ENCODE measurements at regions not wholly inside any gene's neighbourhood (a gene's known extent, or its start where the extent isn't known, plus 50 kb on each side); places are given as distances from the start of the nearest gene placed in this dataset.
"Not testable (repeated sequence)": the region's sequence is repeated elsewhere in the genome, so short reads cannot be mapped to it uniquely, and the experiment has no call there.

- H3K36me3 Mint-ChIP-seq (ENCODE audit: unreplicated experiment); H3K27me3 Mint-ChIP-seq (ENCODE audit: unreplicated experiment); H3K4me1 Mint-ChIP-seq (ENCODE audit: unreplicated experiment); DNase-seq (ENCODE audit: extremely low spot score, unreplicated experiment); H3K4me3 Mint-ChIP-seq (ENCODE audit: unreplicated experiment); H3K27ac Mint-ChIP-seq (ENCODE audit: unreplicated experiment): not testable (repeated sequence)
- peaks cover 25% of the 10 kb centered on the region for H3K9me3 Mint-ChIP-seq (ENCODE audit: unreplicated experiment)
These were observed 868.6 kb upstream of the TPTE start for GRCh38 chr21:9652819-9653218.

GRCh38 chr21:9655221-9655620 lies 866.2 kb upstream of the TPTE start:
- not testable (repeated sequence) for H3K27ac Mint-ChIP-seq (ENCODE audit: unreplicated experiment); H3K4me1 Mint-ChIP-seq (ENCODE audit: unreplicated experiment); H3K36me3 Mint-ChIP-seq (ENCODE audit: unreplicated experiment); H3K4me3 Mint-ChIP-seq (ENCODE audit: unreplicated experiment); DNase-seq (ENCODE audit: extremely low spot score, unreplicated experiment); H3K27me3 Mint-ChIP-seq (ENCODE audit: unreplicated experiment)
- H3K9me3 Mint-ChIP-seq (ENCODE audit: unreplicated experiment) = peaks cover 20% of the 10 kb centered on the region

GRCh38 chr21:9656455-9656854 lies 864.9 kb upstream of the TPTE start:
- peaks cover 16% of the 10 kb centered on the region for H3K9me3 Mint-ChIP-seq (ENCODE audit: unreplicated experiment)
- not testable (repeated sequence) for H3K4me3 Mint-ChIP-seq (ENCODE audit: unreplicated experiment); H3K27ac Mint-ChIP-seq (ENCODE audit: unreplicated experiment); DNase-seq (ENCODE audit: extremely low spot score, unreplicated experiment); H3K36me3 Mint-ChIP-seq (ENCODE audit: unreplicated experiment); H3K4me1 Mint-ChIP-seq (ENCODE audit: unreplicated experiment); H3K27me3 Mint-ChIP-seq (ENCODE audit: unreplicated experiment)

GRCh38 chr21:9657779-9658178 lies 863.6 kb upstream of the TPTE start:
- peaks cover 13% of the 10 kb centered on the region for H3K9me3 Mint-ChIP-seq (ENCODE audit: unreplicated experiment)
- not testable (repeated sequence) for H3K36me3 Mint-ChIP-seq (ENCODE audit: unreplicated experiment); H3K4me3 Mint-ChIP-seq (ENCODE audit: unreplicated experiment); H3K4me1 Mint-ChIP-seq (ENCODE audit: unreplicated experiment); H3K27ac Mint-ChIP-seq (ENCODE audit: unreplicated experiment); H3K27me3 Mint-ChIP-seq (ENCODE audit: unreplicated experiment); DNase-seq (ENCODE audit: extremely low spot score, unreplicated experiment)

GRCh38 chr21:9659877-9660276 lies 861.5 kb upstream of the TPTE start:
- not testable (repeated sequence) for H3K27me3 Mint-ChIP-seq (ENCODE audit: unreplicated experiment); H3K27ac Mint-ChIP-seq (ENCODE audit: unreplicated experiment); H3K36me3 Mint-ChIP-seq (ENCODE audit: unreplicated experiment); H3K4me1 Mint-ChIP-seq (ENCODE audit: unreplicated experiment); DNase-seq (ENCODE audit: extremely low spot score, unreplicated experiment); H3K4me3 Mint-ChIP-seq (ENCODE audit: unreplicated experiment)
- peaks cover 13% of the 10 kb centered on the region for H3K9me3 Mint-ChIP-seq (ENCODE audit: unreplicated experiment)

- DNase-seq (ENCODE audit: extremely low spot score, unreplicated experiment) = peak; percentile 82
- H3K27me3 Mint-ChIP-seq (ENCODE audit: unreplicated experiment); H3K4me3 Mint-ChIP-seq (ENCODE audit: unreplicated experiment): not testable (repeated sequence)
These were observed 857.3 kb upstream of the TPTE start for GRCh38 chr21:9663914-9664729.

GRCh38 chr21:9675811-9676210 lies 845.6 kb upstream of the TPTE start:
- H3K9me3 Mint-ChIP-seq (ENCODE audit: unreplicated experiment) = not testable (repeated sequence)

More at GRCh38 chr21:9663914-9664729, 857.3 kb upstream of the TPTE start:
- not testable (repeated sequence) for H3K36me3 Mint-ChIP-seq (ENCODE audit: unreplicated experiment); H3K27ac Mint-ChIP-seq (ENCODE audit: unreplicated experiment); H3K9me3 Mint-ChIP-seq (ENCODE audit: unreplicated experiment); H3K4me1 Mint-ChIP-seq (ENCODE audit: unreplicated experiment)

GRCh38 chr21:9679029-9679428 lies 842.4 kb upstream of the TPTE start:
- H3K27ac Mint-ChIP-seq (ENCODE audit: unreplicated experiment); H3K27me3 Mint-ChIP-seq (ENCODE audit: unreplicated experiment); H3K4me1 Mint-ChIP-seq (ENCODE audit: unreplicated experiment); H3K4me3 Mint-ChIP-seq (ENCODE audit: unreplicated experiment); H3K36me3 Mint-ChIP-seq (ENCODE audit: unreplicated experiment); H3K9me3 Mint-ChIP-seq (ENCODE audit: unreplicated experiment): not testable (repeated sequence)
- peak; percentile 84 for DNase-seq (ENCODE audit: extremely low spot score, unreplicated experiment)

More at GRCh38 chr21:9675811-9676210, 845.6 kb upstream of the TPTE start:
- not testable (repeated sequence) for H3K4me3 Mint-ChIP-seq (ENCODE audit: unreplicated experiment); H3K27ac Mint-ChIP-seq (ENCODE audit: unreplicated experiment); H3K4me1 Mint-ChIP-seq (ENCODE audit: unreplicated experiment); H3K27me3 Mint-ChIP-seq (ENCODE audit: unreplicated experiment); H3K36me3 Mint-ChIP-seq (ENCODE audit: unreplicated experiment)
- peak; percentile 82 for DNase-seq (ENCODE audit: extremely low spot score, unreplicated experiment)

- DNase-seq (ENCODE audit: extremely low spot score, unreplicated experiment); H3K9me3 Mint-ChIP-seq (ENCODE audit: unreplicated experiment); H3K27ac Mint-ChIP-seq (ENCODE audit: unreplicated experiment); H3K4me3 Mint-ChIP-seq (ENCODE audit: unreplicated experiment); H3K27me3 Mint-ChIP-seq (ENCODE audit: unreplicated experiment); H3K4me1 Mint-ChIP-seq (ENCODE audit: unreplicated experiment); H3K36me3 Mint-ChIP-seq (ENCODE audit: unreplicated experiment): not testable (repeated sequence)
These were observed 832.4 kb upstream of the TPTE start for GRCh38 chr21:9688945-9689344.

GRCh38 chr21:9690981-9691380 lies 830.4 kb upstream of the TPTE start:
- not testable (repeated sequence) for H3K27me3 Mint-ChIP-seq (ENCODE audit: unreplicated experiment); H3K36me3 Mint-ChIP-seq (ENCODE audit: unreplicated experiment); H3K4me3 Mint-ChIP-seq (ENCODE audit: unreplicated experiment); H3K9me3 Mint-ChIP-seq (ENCODE audit: unreplicated experiment); H3K4me1 Mint-ChIP-seq (ENCODE audit: unreplicated experiment); H3K27ac Mint-ChIP-seq (ENCODE audit: unreplicated experiment)
- peak; percentile 75 for DNase-seq (ENCODE audit: extremely low spot score, unreplicated experiment)

- DNase-seq (ENCODE audit: extremely low spot score, unreplicated experiment) = not testable (repeated sequence)
These were observed 825.6 kb upstream of the TPTE start for GRCh38 chr21:9695759-9696158.

GRCh38 chr21:9697751-9698150 lies 823.6 kb upstream of the TPTE start:
- not testable (repeated sequence) for H3K36me3 Mint-ChIP-seq (ENCODE audit: unreplicated experiment); H3K27ac Mint-ChIP-seq (ENCODE audit: unreplicated experiment); H3K9me3 Mint-ChIP-seq (ENCODE audit: unreplicated experiment); H3K27me3 Mint-ChIP-seq (ENCODE audit: unreplicated experiment); H3K4me1 Mint-ChIP-seq (ENCODE audit: unreplicated experiment); H3K4me3 Mint-ChIP-seq (ENCODE audit: unreplicated experiment)
- peak; percentile 85 for DNase-seq (ENCODE audit: extremely low spot score, unreplicated experiment)

More at GRCh38 chr21:9695759-9696158, 825.6 kb upstream of the TPTE start:
- not testable (repeated sequence) for H3K27ac Mint-ChIP-seq (ENCODE audit: unreplicated experiment); H3K36me3 Mint-ChIP-seq (ENCODE audit: unreplicated experiment); H3K4me1 Mint-ChIP-seq (ENCODE audit: unreplicated experiment); H3K9me3 Mint-ChIP-seq (ENCODE audit: unreplicated experiment); H3K4me3 Mint-ChIP-seq (ENCODE audit: unreplicated experiment); H3K27me3 Mint-ChIP-seq (ENCODE audit: unreplicated experiment)
